ENCODE measurements at regions not wholly inside any gene's neighbourhood (a gene's known extent, or its start where the extent isn't known, plus 50 kb on each side); places are given as distances from the start of the nearest gene placed in this dataset.
"Not testable (repeated sequence)": the region's sequence is repeated elsewhere in the genome, so short reads cannot be mapped to it uniquely, and the experiment has no call there.

GRCh38 chr2:37759989-37760388 is 88.5 kb upstream of the CDC42EP3 start:
- H3K9ac ChIP-seq (ENCODE audit: low read depth, low read length); H3K27ac ChIP-seq (ENCODE audit: low read depth, low read length); H3K27me3 ChIP-seq (ENCODE audit: insufficient read depth, low read length); H3K36me3 ChIP-seq (ENCODE audit: insufficient read depth, low read length); H3K9me3 ChIP-seq (ENCODE audit: insufficient read depth, low read depth, low read length); H3K4me3 ChIP-seq (ENCODE audit: low read length); H3K4me1 ChIP-seq (ENCODE audit: insufficient read depth, low read length): not testable (repeated sequence)
- WGBS, result no CpG with 5 or more reads among the region's 1 CpG

- Histone ChIP-seq H3K36me3 (ENCODE audit: insufficient read depth, low read length) (no peaks in the 10 kb centered on the region), H3K4me3 (ENCODE audit: low read length) (no peak overlapping the region), H3K27ac (ENCODE audit: low read depth, low read length) (no peak overlapping the region), H3K27me3 (ENCODE audit: insufficient read depth, low read length) (no peaks in the 10 kb centered on the region), H3K9ac (ENCODE audit: low read depth, low read length) (no peak overlapping the region), H3K4me1 (ENCODE audit: insufficient read depth, low read length) (no peaks in the 10 kb centered on the region), H3K9me3 (ENCODE audit: insufficient read depth, low read depth, low read length) (no peaks in the 10 kb centered on the region)
- 92% methylated on average over 5 of the region's 6 CpGs for WGBS
Observed at GRCh38 chr2:37760471-37760870, 89.0 kb upstream of the CDC42EP3 start.

GRCh38 chr2:37762281-37762680 is 90.8 kb upstream of the CDC42EP3 start:
- H3K9me3 ChIP-seq (ENCODE audit: insufficient read depth, low read depth, low read length); H3K36me3 ChIP-seq (ENCODE audit: insufficient read depth, low read length); H3K27ac ChIP-seq (ENCODE audit: low read depth, low read length); H3K4me1 ChIP-seq (ENCODE audit: insufficient read depth, low read length); H3K27me3 ChIP-seq (ENCODE audit: insufficient read depth, low read length); H3K9ac ChIP-seq (ENCODE audit: low read depth, low read length); H3K4me3 ChIP-seq (ENCODE audit: low read length): not testable (repeated sequence)
- 96% methylated on average over 2 of the region's 2 CpGs for WGBS

- Histone ChIP-seq H3K27me3 (ENCODE audit: insufficient read depth, low read length) (no peaks in the 10 kb centered on the region), H3K36me3 (ENCODE audit: insufficient read depth, low read length) (no peaks in the 10 kb centered on the region), H3K4me1 (ENCODE audit: insufficient read depth, low read length) (peaks cover 11% of the 10 kb centered on the region; the same call in 1 of the 2 replicates), H3K9me3 (ENCODE audit: insufficient read depth, low read depth, low read length) (no peaks in the 10 kb centered on the region), H3K27ac (ENCODE audit: low read depth, low read length) (no peak overlapping the region), H3K4me3 (ENCODE audit: low read length) (no peak overlapping the region), H3K9ac (ENCODE audit: low read depth, low read length) (no peak overlapping the region)
- 84% methylated on average over 2 of the region's 2 CpGs for WGBS
Observed at GRCh38 chr2:37764739-37765138, 93.3 kb upstream of the CDC42EP3 start.

GRCh38 chr2:37766106-37766505 is 94.7 kb upstream of the CDC42EP3 start:
- Histone ChIP-seq H3K27ac (ENCODE audit: low read depth, low read length) (no peak overlapping the region), H3K9ac (ENCODE audit: low read depth, low read length) (no peak overlapping the region), H3K4me1 (ENCODE audit: insufficient read depth, low read length) (peaks cover 11% of the 10 kb centered on the region; the same call in 1 of the 2 replicates), H3K27me3 (ENCODE audit: insufficient read depth, low read length) (no peaks in the 10 kb centered on the region), H3K9me3 (ENCODE audit: insufficient read depth, low read depth, low read length) (no peaks in the 10 kb centered on the region), H3K4me3 (ENCODE audit: low read length) (no peak overlapping the region), H3K36me3 (ENCODE audit: insufficient read depth, low read length) (no peaks in the 10 kb centered on the region)
- 13% methylated on average over 3 of the region's 3 CpGs for WGBS

GRCh38 chr2:37767046-37767445 is 95.6 kb upstream of the CDC42EP3 start:
- Histone ChIP-seq H3K27me3 (ENCODE audit: insufficient read depth, low read length) (no peaks in the 10 kb centered on the region), H3K27ac (ENCODE audit: low read depth, low read length) (no peak overlapping the region), H3K9ac (ENCODE audit: low read depth, low read length) (no peak overlapping the region), H3K4me1 (ENCODE audit: insufficient read depth, low read length) (peaks cover 11% of the 10 kb centered on the region; the same call in 1 of the 2 replicates), H3K9me3 (ENCODE audit: insufficient read depth, low read depth, low read length) (no peaks in the 10 kb centered on the region), H3K36me3 (ENCODE audit: insufficient read depth, low read length) (no peaks in the 10 kb centered on the region), H3K4me3 (ENCODE audit: low read length) (no peak overlapping the region)

GRCh38 chr2:37767959-37768925 is 96.8 kb upstream of the CDC42EP3 start:
- H3K9me3 ChIP-seq (ENCODE audit: insufficient read depth, low read depth, low read length), result no peaks in the 10 kb centered on the region
- peaks cover 11% of the 10 kb centered on the region; the same call in 1 of the 2 replicates for H3K4me1 ChIP-seq (ENCODE audit: insufficient read depth, low read length)
- H3K36me3 ChIP-seq (ENCODE audit: insufficient read depth, low read length), result no peaks in the 10 kb centered on the region
- WGBS, result 96% methylated on average over 5 of the region's 6 CpGs
- no peak overlapping the region for H3K4me3 ChIP-seq (ENCODE audit: low read length)
- no peak overlapping the region for H3K27ac ChIP-seq (ENCODE audit: low read depth, low read length)
- no peak overlapping the region for H3K9ac ChIP-seq (ENCODE audit: low read depth, low read length)
- no peaks in the 10 kb centered on the region for H3K27me3 ChIP-seq (ENCODE audit: insufficient read depth, low read length)

- Histone ChIP-seq H3K9ac (ENCODE audit: low read depth, low read length) (no peak overlapping the region), H3K27me3 (ENCODE audit: insufficient read depth, low read length) (no peaks in the 10 kb centered on the region), H3K9me3 (ENCODE audit: insufficient read depth, low read depth, low read length) (peaks cover under 1% of the 10 kb centered on the region; the same call in 1 of the 2 replicates), H3K36me3 (ENCODE audit: insufficient read depth, low read length) (no peaks in the 10 kb centered on the region), H3K27ac (ENCODE audit: low read depth, low read length) (no peak overlapping the region), H3K4me1 (ENCODE audit: insufficient read depth, low read length) (peaks cover 11% of the 10 kb centered on the region; the same call in 1 of the 2 replicates), H3K4me3 (ENCODE audit: low read length) (no peak overlapping the region)
- WGBS, result 100% methylated on average over 3 of the region's 3 CpGs
Observed at GRCh38 chr2:37769551-37769950, 98.1 kb upstream of the CDC42EP3 start.

- WGBS, result 98% methylated on average over 2 of the region's 2 CpGs
- Histone ChIP-seq H3K27me3 (ENCODE audit: insufficient read depth, low read length) (no peaks in the 10 kb centered on the region), H3K27ac (ENCODE audit: low read depth, low read length) (no peak overlapping the region), H3K36me3 (ENCODE audit: insufficient read depth, low read length) (no peaks in the 10 kb centered on the region), H3K9ac (ENCODE audit: low read depth, low read length) (no peak overlapping the region), H3K9me3 (ENCODE audit: insufficient read depth, low read depth, low read length) (peaks cover 5% of the 10 kb centered on the region), H3K4me3 (ENCODE audit: low read length) (no peak overlapping the region), H3K4me1 (ENCODE audit: insufficient read depth, low read length) (peaks cover 11% of the 10 kb centered on the region; the same call in 1 of the 2 replicates)
Observed at GRCh38 chr2:37770797-37771196, 99.4 kb upstream of the CDC42EP3 start.

GRCh38 chr2:37771600-37772088 is 100.2 kb upstream of the CDC42EP3 start:
- 88% methylated on average over 3 of the region's 3 CpGs for WGBS

GRCh38 chr2:37773371-37774130 is 102.1 kb upstream of the CDC42EP3 start:
- WGBS, result 88% methylated on average over 8 of the region's 8 CpGs
- H3K4me3 ChIP-seq (ENCODE audit: low read length), result no peak overlapping the region
- H3K36me3 ChIP-seq (ENCODE audit: insufficient read depth, low read length), result no peaks in the 10 kb centered on the region
- peaks cover 5% of the 10 kb centered on the region for H3K9me3 ChIP-seq (ENCODE audit: insufficient read depth, low read depth, low read length)
- no peak overlapping the region for H3K9ac ChIP-seq (ENCODE audit: low read depth, low read length)
- peaks cover 5% of the 10 kb centered on the region; the same call in 1 of the 2 replicates for H3K4me1 ChIP-seq (ENCODE audit: insufficient read depth, low read length)
- no peaks in the 10 kb centered on the region for H3K27me3 ChIP-seq (ENCODE audit: insufficient read depth, low read length)
- no peak overlapping the region for H3K27ac ChIP-seq (ENCODE audit: low read depth, low read length)

More at GRCh38 chr2:37771600-37772088, 100.2 kb upstream of the CDC42EP3 start:
- H3K27ac ChIP-seq (ENCODE audit: low read depth, low read length), result no peak overlapping the region
- H3K9me3 ChIP-seq (ENCODE audit: insufficient read depth, low read depth, low read length), result peaks cover 5% of the 10 kb centered on the region
- no peaks in the 10 kb centered on the region for H3K36me3 ChIP-seq (ENCODE audit: insufficient read depth, low read length)
- H3K9ac ChIP-seq (ENCODE audit: low read depth, low read length), result no peak overlapping the region
- no peaks in the 10 kb centered on the region for H3K27me3 ChIP-seq (ENCODE audit: insufficient read depth, low read length)
- H3K4me3 ChIP-seq (ENCODE audit: low read length), result no peak overlapping the region
- peaks cover 12% of the 10 kb centered on the region; the same call in 1 of the 2 replicates for H3K4me1 ChIP-seq (ENCODE audit: insufficient read depth, low read length)

Data from HUES64 (cell line).